ENCODE measurements at regions not wholly inside any gene's neighbourhood (a gene's known extent, or its start where the extent isn't known, plus 50 kb on each side); places are given as distances from the start of the nearest gene placed in this dataset.

GRCh38 chr14:97723351-97723750 is 926.2 kb downstream of the VRK1 start:
- Histone ChIP-seq H3K9me3 (ENCODE audit: control insufficient read depth, insufficient read depth, low read length) (no peaks in the 10 kb centered on the region), H3K4me3 (ENCODE audit: low read length) (no peak overlapping the region), H3K27me3 (ENCODE audit: control insufficient read depth, insufficient read depth, low read length) (no peaks in the 10 kb centered on the region), H3K36me3 (ENCODE audit: control insufficient read depth, insufficient read depth, low read length) (no peaks in the 10 kb centered on the region), H3K4me1 (ENCODE audit: control insufficient read depth, insufficient read depth, low read length) (peaks cover 1% of the 10 kb centered on the region; the same call in 1 of the 2 replicates), H3K27ac (ENCODE audit: low read length) (no peak overlapping the region)
- DNase-seq (ENCODE audit: low read depth, low spot score), result no peak
- WGBS (ENCODE audit: insufficient coverage, insufficient read length), result no CpG with 5 or more reads among the region's 6 CpGs

GRCh38 chr14:97723819-97724218 is 926.6 kb downstream of the VRK1 start:
- no peak for DNase-seq (ENCODE audit: low read depth, low spot score)
- Histone ChIP-seq H3K4me1 (ENCODE audit: control insufficient read depth, insufficient read depth, low read length) (peaks cover 1% of the 10 kb centered on the region; the same call in 1 of the 2 replicates), H3K36me3 (ENCODE audit: control insufficient read depth, insufficient read depth, low read length) (no peaks in the 10 kb centered on the region), H3K27me3 (ENCODE audit: control insufficient read depth, insufficient read depth, low read length) (no peaks in the 10 kb centered on the region), H3K9me3 (ENCODE audit: control insufficient read depth, insufficient read depth, low read length) (no peaks in the 10 kb centered on the region), H3K4me3 (ENCODE audit: low read length) (no peak overlapping the region), H3K27ac (ENCODE audit: low read length) (no peak overlapping the region)
- no CpG with 5 or more reads among the region's 7 CpGs for WGBS (ENCODE audit: insufficient coverage, insufficient read length)

- Histone ChIP-seq H3K27me3 (ENCODE audit: control insufficient read depth, insufficient read depth, low read length) (no peaks in the 10 kb centered on the region), H3K36me3 (ENCODE audit: control insufficient read depth, insufficient read depth, low read length) (no peaks in the 10 kb centered on the region), H3K9me3 (ENCODE audit: control insufficient read depth, insufficient read depth, low read length) (no peaks in the 10 kb centered on the region), H3K4me3 (ENCODE audit: low read length) (no peak overlapping the region), H3K4me1 (ENCODE audit: control insufficient read depth, insufficient read depth, low read length) (peaks cover 1% of the 10 kb centered on the region; the same call in 1 of the 2 replicates), H3K27ac (ENCODE audit: low read length) (no peak overlapping the region)
- no peak for DNase-seq (ENCODE audit: low read depth, low spot score)
- no CpG with 5 or more reads among the region's 9 CpGs for WGBS (ENCODE audit: insufficient coverage, insufficient read length)
Observed at GRCh38 chr14:97724265-97724731, 927.1 kb downstream of the VRK1 start.

- H3K4me3 ChIP-seq (ENCODE audit: low read length), result no peak overlapping the region
- no CpG with 5 or more reads among the region's 3 CpGs for WGBS (ENCODE audit: insufficient coverage, insufficient read length)
- H3K36me3 ChIP-seq (ENCODE audit: control insufficient read depth, insufficient read depth, low read length), result no peaks in the 10 kb centered on the region
- peaks cover 1% of the 10 kb centered on the region; the same call in 1 of the 2 replicates for H3K4me1 ChIP-seq (ENCODE audit: control insufficient read depth, insufficient read depth, low read length)
- DNase-seq (ENCODE audit: low read depth, low spot score), result no peak
- H3K9me3 ChIP-seq (ENCODE audit: control insufficient read depth, insufficient read depth, low read length), result no peaks in the 10 kb centered on the region
- H3K27ac ChIP-seq (ENCODE audit: low read length), result no peak overlapping the region
- no peaks in the 10 kb centered on the region for H3K27me3 ChIP-seq (ENCODE audit: control insufficient read depth, insufficient read depth, low read length)
Observed at GRCh38 chr14:97726676-97727075, 929.5 kb downstream of the VRK1 start.

- no CpG with 5 or more reads among the region's 4 CpGs for WGBS (ENCODE audit: insufficient coverage, insufficient read length)
- Histone ChIP-seq H3K4me3 (ENCODE audit: low read length) (no peak overlapping the region), H3K27ac (ENCODE audit: low read length) (no peak overlapping the region), H3K9me3 (ENCODE audit: control insufficient read depth, insufficient read depth, low read length) (no peaks in the 10 kb centered on the region), H3K36me3 (ENCODE audit: control insufficient read depth, insufficient read depth, low read length) (no peaks in the 10 kb centered on the region), H3K4me1 (ENCODE audit: control insufficient read depth, insufficient read depth, low read length) (no peaks in the 10 kb centered on the region), H3K27me3 (ENCODE audit: control insufficient read depth, insufficient read depth, low read length) (no peaks in the 10 kb centered on the region)
- DNase-seq (ENCODE audit: low read depth, low spot score), result no peak
Observed at GRCh38 chr14:97730706-97731105, 933.5 kb downstream of the VRK1 start.

- H3K36me3 ChIP-seq (ENCODE audit: control insufficient read depth, insufficient read depth, low read length), result no peaks in the 10 kb centered on the region
- H3K9me3 ChIP-seq (ENCODE audit: control insufficient read depth, insufficient read depth, low read length), result no peaks in the 10 kb centered on the region
- DNase-seq (ENCODE audit: low read depth, low spot score), result no peak
- no peak overlapping the region for H3K4me3 ChIP-seq (ENCODE audit: low read length)
- H3K27me3 ChIP-seq (ENCODE audit: control insufficient read depth, insufficient read depth, low read length), result no peaks in the 10 kb centered on the region
- H3K4me1 ChIP-seq (ENCODE audit: control insufficient read depth, insufficient read depth, low read length), result no peaks in the 10 kb centered on the region
- no peak overlapping the region for H3K27ac ChIP-seq (ENCODE audit: low read length)
- no CpG with 5 or more reads among the region's 2 CpGs for WGBS (ENCODE audit: insufficient coverage, insufficient read length)
Observed at GRCh38 chr14:97731800-97732199, 934.6 kb downstream of the VRK1 start.

- no peaks in the 10 kb centered on the region for H3K9me3 ChIP-seq (ENCODE audit: control insufficient read depth, insufficient read depth, low read length)
- H3K36me3 ChIP-seq (ENCODE audit: control insufficient read depth, insufficient read depth, low read length), result no peaks in the 10 kb centered on the region
- H3K4me1 ChIP-seq (ENCODE audit: control insufficient read depth, insufficient read depth, low read length), result peaks cover 3% of the 10 kb centered on the region; the same call in 1 of the 2 replicates
- DNase-seq (ENCODE audit: low read depth, low spot score), result no peak
- WGBS (ENCODE audit: insufficient coverage, insufficient read length), result no CpG with 5 or more reads among the region's 2 CpGs
- H3K27me3 ChIP-seq (ENCODE audit: control insufficient read depth, insufficient read depth, low read length), result no peaks in the 10 kb centered on the region
- H3K4me3 ChIP-seq (ENCODE audit: low read length), result no peak overlapping the region
- no peak overlapping the region for H3K27ac ChIP-seq (ENCODE audit: low read length)
Observed at GRCh38 chr14:97747316-97747715, 950.1 kb downstream of the VRK1 start.

- no CpG with 5 or more reads among the region's 5 CpGs for WGBS (ENCODE audit: insufficient coverage, insufficient read length)
- DNase-seq (ENCODE audit: low read depth, low spot score), result no peak
- no peak overlapping the region for H3K27ac ChIP-seq (ENCODE audit: low read length)
- no peaks in the 10 kb centered on the region for H3K27me3 ChIP-seq (ENCODE audit: control insufficient read depth, insufficient read depth, low read length)
- no peak overlapping the region for H3K4me3 ChIP-seq (ENCODE audit: low read length)
- no peaks in the 10 kb centered on the region for H3K9me3 ChIP-seq (ENCODE audit: control insufficient read depth, insufficient read depth, low read length)
- H3K36me3 ChIP-seq (ENCODE audit: control insufficient read depth, insufficient read depth, low read length), result no peaks in the 10 kb centered on the region
- peaks cover 3% of the 10 kb centered on the region; the same call in 1 of the 2 replicates for H3K4me1 ChIP-seq (ENCODE audit: control insufficient read depth, insufficient read depth, low read length)
Observed at GRCh38 chr14:97748616-97749015, 951.4 kb downstream of the VRK1 start.

- WGBS (ENCODE audit: insufficient coverage, insufficient read length), result no CpG with 5 or more reads among the region's 6 CpGs
- Histone ChIP-seq H3K27ac (ENCODE audit: low read length) (no peak overlapping the region), H3K4me1 (ENCODE audit: control insufficient read depth, insufficient read depth, low read length) (peaks cover 3% of the 10 kb centered on the region; the same call in 1 of the 2 replicates), H3K4me3 (ENCODE audit: low read length) (no peak overlapping the region), H3K27me3 (ENCODE audit: control insufficient read depth, insufficient read depth, low read length) (no peaks in the 10 kb centered on the region), H3K9me3 (ENCODE audit: control insufficient read depth, insufficient read depth, low read length) (no peaks in the 10 kb centered on the region), H3K36me3 (ENCODE audit: control insufficient read depth, insufficient read depth, low read length) (no peaks in the 10 kb centered on the region)
- DNase-seq (ENCODE audit: low read depth, low spot score), result no peak
Observed at GRCh38 chr14:97757491-97757890, 960.3 kb downstream of the VRK1 start.

- Histone ChIP-seq H3K36me3 (ENCODE audit: control insufficient read depth, insufficient read depth, low read length) (no peaks in the 10 kb centered on the region), H3K9me3 (ENCODE audit: control insufficient read depth, insufficient read depth, low read length) (no peaks in the 10 kb centered on the region), H3K4me3 (ENCODE audit: low read length) (no peak overlapping the region), H3K27ac (ENCODE audit: low read length) (no peak overlapping the region), H3K4me1 (ENCODE audit: control insufficient read depth, insufficient read depth, low read length) (peaks cover 3% of the 10 kb centered on the region; the same call in 1 of the 2 replicates), H3K27me3 (ENCODE audit: control insufficient read depth, insufficient read depth, low read length) (no peaks in the 10 kb centered on the region)
- WGBS (ENCODE audit: insufficient coverage, insufficient read length), result no CpG with 5 or more reads among the region's 1 CpG
- no peak for DNase-seq (ENCODE audit: low read depth, low spot score)
Observed at GRCh38 chr14:97760050-97760449, 962.9 kb downstream of the VRK1 start.

GRCh38 chr14:97762386-97762785 is 965.2 kb downstream of the VRK1 start:
- Histone ChIP-seq H3K9me3 (ENCODE audit: control insufficient read depth, insufficient read depth, low read length) (no peaks in the 10 kb centered on the region), H3K27me3 (ENCODE audit: control insufficient read depth, insufficient read depth, low read length) (no peaks in the 10 kb centered on the region), H3K4me1 (ENCODE audit: control insufficient read depth, insufficient read depth, low read length) (peaks cover 2% of the 10 kb centered on the region; the same call in 1 of the 2 replicates), H3K4me3 (ENCODE audit: low read length) (no peak overlapping the region), H3K36me3 (ENCODE audit: control insufficient read depth, insufficient read depth, low read length) (no peaks in the 10 kb centered on the region), H3K27ac (ENCODE audit: low read length) (no peak overlapping the region)
- no CpG with 5 or more reads among the region's 5 CpGs for WGBS (ENCODE audit: insufficient coverage, insufficient read length)
- no peak for DNase-seq (ENCODE audit: low read depth, low spot score)
